OCI-LY3 (cell line): ENCODE measurements at regions not wholly inside any gene's neighbourhood (a gene's known extent, or its start where the extent isn't known, plus 50 kb on each side); places are given as distances from the start of the nearest gene placed in this dataset.

Source experiments
- H2AFZ ChIP-seq: fragments of 200-600, 300-600 bp; shearing (Covaris generic); 2 replicates; pipeline ENCODE4 v1.6.0; 2014; ENCODE audit warnings: antibody characterized with exemption, low read depth, low read length
- H3K27ac ChIP-seq: fragments of 200-600, 300-600 bp; sonication (generic); 2 replicates; pipeline ENCODE4 v1.5.1; 2014; ENCODE audit warnings: mild to moderate bottlenecking, low read length, moderate library complexity, mixed read lengths
- H3K27me3 ChIP-seq: fragments of 200-600, 300-600 bp; sonication (generic); 2 replicates; pipeline ENCODE4 v1.6.1; 2014; ENCODE audit warnings: low read depth, low read length, mixed read lengths
- H3K36me3 ChIP-seq: fragments of 200-600, 300-600 bp; sonication (generic); replicated peaks from 2 replicates; pipeline ENCODE3; 2014; ENCODE audit warnings: low read depth, low read length, mixed read lengths
- H3K4me1 ChIP-seq: fragments of 300-600, 200-600 bp; sonication (generic); 2 replicates; pipeline ENCODE4 v1.6.1; 2014; ENCODE audit warnings: low read length, mixed read lengths
- H3K4me2 ChIP-seq: fragments of 200-600, 300-600 bp; sonication (generic); 2 replicates; pipeline ENCODE4 v1.6.1; 2014; ENCODE audit warnings: low read length, mixed read lengths
- H3K4me3 ChIP-seq: fragments of 300-600, 200-600 bp; sonication (generic); 2 replicates; pipeline ENCODE4 v1.5.1; 2014; ENCODE audit warnings: antibody characterized with exemption, mild to moderate bottlenecking, low read length, moderate library complexity
- H3K79me2 ChIP-seq: fragments of 300-600, 200-600 bp; shearing (Covaris generic); 2 replicates; pipeline ENCODE4 v1.6.1; 2014; ENCODE audit warnings: mild to moderate bottlenecking, low read length, mixed read lengths
- H3K9ac ChIP-seq: fragments of 300-600, 200-600 bp; shearing (Covaris generic); 2 replicates; pipeline ENCODE4 v1.6.0; 2014; ENCODE audit warnings: mild to moderate bottlenecking, low read length, moderate library complexity
- H3K9me3 ChIP-seq: fragments of 200-600, 300-600 bp; shearing (Covaris generic); 2 replicates; pipeline ENCODE4 v1.6.1; 2014; ENCODE audit warnings: low read length, mixed read lengths; ENCODE audit not compliant: insufficient read depth
- H4K20me1 ChIP-seq: fragments of 200-600, 300-600 bp; sonication (generic); 2 replicates; pipeline ENCODE4 v1.6.1; 2016; ENCODE audit warnings: low read length, mixed read lengths; ENCODE audit not compliant: insufficient read depth
- CTCF ChIP-seq: fragments of 200-600, 300-600 bp; sonication (generic); IDR thresholded peaks from 2 replicates; pipeline ENCODE4 v1.5.1; 2014; ENCODE audit warnings: antibody characterized with exemption, low read length, low read depth
- EZH2phosphoT487 ChIP-seq: fragments of 200-600 bp; shearing (Covaris generic); IDR thresholded peaks from 2 replicates; pipeline ENCODE4 v1.6.1; 2018; ENCODE audit warnings: antibody characterized with exemption, mixed run types, low read depth

- Histone ChIP-seq H3K27ac (no peak overlapping the region), H3K4me2 (no peak overlapping the region)
Measured at GRCh38 chr7:21356616-21357015, 71.3 kb upstream of the SP4 start.

GRCh38 chr7:21357151-21358097, 70.5 kb upstream of the SP4 start:
- H3K9ac ChIP-seq, result no peak overlapping the region
- no peak overlapping the region for H3K4me3 ChIP-seq
- H3K4me1 ChIP-seq, result peaks cover 70% of the 10 kb centered on the region
- H3K4me2 ChIP-seq, result no peak overlapping the region
- H3K79me2 ChIP-seq, result no peaks in the 10 kb centered on the region
- H2AFZ ChIP-seq, result no peak overlapping the region
- H4K20me1 ChIP-seq, result no peaks in the 10 kb centered on the region
- TF ChIP-seq CTCF (no peak), EZH2phosphoT487 (no peak)
- H3K27me3 ChIP-seq, result no peaks in the 10 kb centered on the region
- H3K36me3 ChIP-seq, result no peaks in the 10 kb centered on the region
- H3K27ac ChIP-seq, result no peak overlapping the region
- no peaks in the 10 kb centered on the region for H3K9me3 ChIP-seq

More at GRCh38 chr7:21356616-21357015, 71.3 kb upstream of the SP4 start:
- Histone ChIP-seq H4K20me1 (no peaks in the 10 kb centered on the region), H3K36me3 (no peaks in the 10 kb centered on the region), H3K9ac (no peak overlapping the region), H2AFZ (no peak overlapping the region), H3K79me2 (no peaks in the 10 kb centered on the region), H3K4me3 (no peak overlapping the region), H3K27me3 (no peaks in the 10 kb centered on the region), H3K9me3 (no peaks in the 10 kb centered on the region), H3K4me1 (peaks cover 77% of the 10 kb centered on the region)
- TF ChIP-seq CTCF (no peak), EZH2phosphoT487 (no peak)

GRCh38 chr7:21358648-21359047, 69.2 kb upstream of the SP4 start:
- Histone ChIP-seq H2AFZ (no peak overlapping the region), H3K36me3 (no peaks in the 10 kb centered on the region), H3K27me3 (no peaks in the 10 kb centered on the region), H3K9me3 (no peaks in the 10 kb centered on the region), H3K79me2 (no peaks in the 10 kb centered on the region), H3K4me2 (peak overlapping the region; percentile 40), H3K9ac (no peak overlapping the region), H3K4me3 (no peak overlapping the region), H3K27ac (0 out of 2 replicates have a peak overlapping the region, but pooled peaks have one; percentile 14), H3K4me1 (peaks cover 60% of the 10 kb centered on the region), H4K20me1 (no peaks in the 10 kb centered on the region)
- no peak for TF ChIP-seq EZH2phosphoT487
- no peak for TF ChIP-seq CTCF

- H3K4me1 ChIP-seq, result peaks cover 57% of the 10 kb centered on the region
- H3K9ac ChIP-seq, result no peak overlapping the region
- no peaks in the 10 kb centered on the region for H3K79me2 ChIP-seq
- no peak overlapping the region for H3K27ac ChIP-seq
- TF ChIP-seq CTCF (no peak), EZH2phosphoT487 (no peak)
- no peak overlapping the region for H3K4me2 ChIP-seq
- no peaks in the 10 kb centered on the region for H3K9me3 ChIP-seq
- H4K20me1 ChIP-seq, result no peaks in the 10 kb centered on the region
- H3K36me3 ChIP-seq, result no peaks in the 10 kb centered on the region
- H3K27me3 ChIP-seq, result no peaks in the 10 kb centered on the region
- no peak overlapping the region for H2AFZ ChIP-seq
- no peak overlapping the region for H3K4me3 ChIP-seq
Measured at GRCh38 chr7:21359163-21359562, 68.7 kb upstream of the SP4 start.
